WTC11 (cell line): ENCODE measurements at regions not wholly inside any gene's neighbourhood (a gene's known extent, or its start where the extent isn't known, plus 50 kb on each side); places are given as distances from the start of the nearest gene placed in this dataset.

Experiments used
- ATAC-seq: fragments of 200-7000 bp; cut with Tn5 transposase; 2 replicates; pipeline ENCODE4 v1.10.0; 2021; ENCODE audit warnings: mild to moderate bottlenecking, moderate library complexity
- CTCF ChIA-PET: fragments of 300-600 bp; sonication (Branson Sonifier 250); formaldehyde crosslinking; loops from one replicate; lab custom pipeline; 2021; ENCODE audit warnings: antibody characterized with exemption; lab: Charles Lee
- POLR2A ChIA-PET: fragments of 350-600 bp; sonication (Branson Sonifier 250); formaldehyde crosslinking; loops from one replicate; lab custom pipeline; 2021; ENCODE audit warnings: antibody characterized with exemption; lab: Charles Lee
- DNase-seq: peaks from one replicate; pipeline ENCODE4 v3.0.0; 2021; ENCODE audit warnings: low spot score
- H3K27ac Mint-ChIP-seq: 2 replicates; pipeline ENCODE4 v1.8.0; 2021; ENCODE audit warnings: mixed read lengths
- H3K27me3 Mint-ChIP-seq: 2 replicates; pipeline ENCODE4 v1.8.0; 2021; ENCODE audit warnings: low read depth, mild to moderate bottlenecking, moderate library complexity, mixed read lengths
- H3K36me3 Mint-ChIP-seq: 2 replicates; pipeline ENCODE4 v1.8.0; 2021; ENCODE audit warnings: mixed read lengths
- H3K4me1 Mint-ChIP-seq: 2 replicates; pipeline ENCODE4 v1.8.0; 2022; ENCODE audit warnings: mixed read lengths
- H3K4me3 Mint-ChIP-seq: 2 replicates; pipeline ENCODE4 v1.8.0; 2021; ENCODE audit warnings: mild to moderate bottlenecking, moderate library complexity, mixed read lengths
- H3K9me3 Mint-ChIP-seq: 2 replicates; pipeline ENCODE4 v1.8.0; 2021; ENCODE audit warnings: mixed read lengths
- ARID4B ChIP-seq: sonication (generic); formaldehyde crosslinking; IDR thresholded peaks from 2 replicates; pipeline ENCODE4 v1.8.0; 2023; ENCODE audit warnings: missing genetic modification reagents, mild to moderate bottlenecking, borderline replicate concordance
- ATF1 ChIP-seq: sonication (generic); formaldehyde crosslinking; IDR thresholded peaks from 2 replicates; pipeline ENCODE4 v1.8.1; 2023; ENCODE audit warnings: mild to moderate bottlenecking, moderate library complexity, missing genetic modification reagents
- CBFB ChIP-seq: sonication (generic); formaldehyde crosslinking; IDR thresholded peaks from 2 replicates; pipeline ENCODE4 v1.8.1; 2022; ENCODE audit warnings: mild to moderate bottlenecking, low read depth, missing genetic modification reagents
- CDX4 ChIP-seq: fragments of 250-450 bp; sonication (Bioruptor Pico); IDR thresholded peaks from 2 replicates; pipeline ENCODE4 v1.9.0; 2021; ENCODE audit warnings: moderate library complexity, mild to moderate bottlenecking, inconsistent platforms, borderline replicate concordance
- CREM ChIP-seq: sonication (generic); formaldehyde crosslinking; IDR thresholded peaks from 2 replicates; pipeline ENCODE4 v1.8.1; 2022; ENCODE audit warnings: mild to moderate bottlenecking, missing genetic modification reagents, moderate library complexity
- CTCF ChIP-seq: fragments of 200-600 bp; IDR thresholded peaks from 2 replicates; pipeline ENCODE4 v1.8.0; 2022; ENCODE audit warnings: antibody characterized with exemption
- E2F1 ChIP-seq: sonication (generic); formaldehyde crosslinking; IDR thresholded peaks from 2 replicates; pipeline ENCODE4 v1.8.0; 2022; ENCODE audit warnings: mild to moderate bottlenecking, missing genetic modification reagents
- ETV6 ChIP-seq: sonication (generic); formaldehyde crosslinking; IDR thresholded peaks from 2 replicates; pipeline ENCODE4 v1.8.1; 2022; ENCODE audit warnings: mild to moderate bottlenecking, missing genetic modification reagents
- FOXJ3 ChIP-seq: sonication (generic); formaldehyde crosslinking; IDR thresholded peaks from 2 replicates; pipeline ENCODE4 v1.9.0; 2021; ENCODE audit warnings: missing genetic modification reagents, mild to moderate bottlenecking, borderline replicate concordance
- IRF2 ChIP-seq: sonication (generic); formaldehyde crosslinking; IDR thresholded peaks from 2 replicates; pipeline ENCODE4 v1.8.0; 2022; ENCODE audit warnings: low read depth, missing genetic modification reagents, borderline replicate concordance
- MXD4 ChIP-seq: fragments of 250-450 bp; sonication (Bioruptor Pico); IDR thresholded peaks from 2 replicates; pipeline ENCODE4 v1.8.0; 2021; ENCODE audit warnings: mild to moderate bottlenecking, moderate library complexity, borderline replicate concordance
- OVOL2 ChIP-seq: fragments of 250-450 bp; sonication (Bioruptor Pico); IDR thresholded peaks from 2 replicates; pipeline ENCODE4 v1.9.0; 2021; ENCODE audit warnings: mild to moderate bottlenecking, borderline replicate concordance
- PREB ChIP-seq: sonication (generic); formaldehyde crosslinking; IDR thresholded peaks from 2 replicates; pipeline ENCODE4 v1.8.1; 2022; ENCODE audit warnings: mild to moderate bottlenecking, missing genetic modification reagents, moderate library complexity, borderline replicate concordance
- SOX15 ChIP-seq: fragments of 250-450 bp; sonication (Bioruptor Pico); IDR thresholded peaks from 2 replicates; pipeline ENCODE4 v1.9.0; 2021; ENCODE audit warnings: mild to moderate bottlenecking
- TEAD1 ChIP-seq: sonication (generic); formaldehyde crosslinking; IDR thresholded peaks from 2 replicates; pipeline ENCODE4 v1.8.0; 2022; ENCODE audit warnings: mild to moderate bottlenecking, missing genetic modification reagents
- ZNF396 ChIP-seq: fragments of 250-450 bp; sonication (Bioruptor Pico); IDR thresholded peaks from 2 replicates; pipeline ENCODE4 v1.8.0; 2021; ENCODE audit warnings: mild to moderate bottlenecking, moderate library complexity, borderline replicate concordance
- ZNF512 ChIP-seq: sonication (generic); formaldehyde crosslinking; IDR thresholded peaks from 2 replicates; pipeline ENCODE4 v1.8.1; 2022; ENCODE audit warnings: missing genetic modification reagents, borderline replicate concordance
- ZSCAN18 ChIP-seq: fragments of 250-450 bp; sonication (Bioruptor Pico); IDR thresholded peaks from 2 replicates; pipeline ENCODE4 v2.1.2; 2022; ENCODE audit warnings: mild to moderate bottlenecking, moderate library complexity

- TF ChIP-seq ATF1 (CRISPR knock-in tag) = no peak
- TF ChIP-seq OVOL2 = no peak
- no peak for TF ChIP-seq ZSCAN18
- TF ChIP-seq ARID4B (CRISPR knock-in tag) = no peak
- no peak for TF ChIP-seq CDX4 (CRISPR knock-in tag)
- TF ChIP-seq CTCF = no peak
Observed at GRCh38 chr5:38669361-38669880, 113.0 kb upstream of the LIFR start (continued).

GRCh38 chr5:38670066-38670465, 113.6 kb upstream of the LIFR start:
- ATAC-seq (no peak), DNase-seq (no peak)
- Mint-ChIP-seq H3K27ac (no peak overlapping the region), H3K27me3 (no peaks in the 10 kb centered on the region), H3K36me3 (no peaks in the 10 kb centered on the region), H3K4me3 (no peak overlapping the region), H3K9me3 (no peaks in the 10 kb centered on the region), H3K4me1 (no peaks in the 10 kb centered on the region)
- POLR2A ChIA-PET = no interaction called here
- TF ChIP-seq CBFB (CRISPR knock-in tag) = no peak
- TF ChIP-seq ZNF396 (CRISPR knock-in tag) = no peak
- no peak for TF ChIP-seq TEAD1 (CRISPR knock-in tag)
- TF ChIP-seq FOXJ3 (CRISPR knock-in tag) = no peak
- TF ChIP-seq CREM = no peak
- TF ChIP-seq CTCF = no peak
- TF ChIP-seq, all 79 proteins: peak for 0
- CTCF ChIA-PET = interaction anchor here (1.0 to 1.6 kb wide), 3 partner anchors 81 to 547 kb away, joined by 3 to 8 read pairs (median 3); no protein-coding TSS in a partner anchor

GRCh38 chr5:38670878-38671277, 114.4 kb upstream of the LIFR start:
- POLR2A ChIA-PET = no interaction called here
- Mint-ChIP-seq H3K27ac (no peak overlapping the region), H3K36me3 (no peaks in the 10 kb centered on the region), H3K4me1 (no peaks in the 10 kb centered on the region), H3K27me3 (no peaks in the 10 kb centered on the region), H3K9me3 (no peaks in the 10 kb centered on the region), H3K4me3 (no peak overlapping the region)
- ATAC-seq = no peak
- CTCF ChIA-PET = interaction anchor here (1.0 to 1.6 kb wide), 2 partner anchors 229 to 547 kb away, joined by 3 to 8 read pairs; no protein-coding TSS in a partner anchor
- no peak for DNase-seq
- no peak for TF ChIP-seq MXD4 (CRISPR knock-in tag)
- TF ChIP-seq ZNF512 (CRISPR knock-in tag) = no peak
- no peak for TF ChIP-seq ETV6 (CRISPR knock-in tag)
- no peak for TF ChIP-seq E2F1 (CRISPR knock-in tag)
- no peak for TF ChIP-seq PREB (CRISPR knock-in tag)
- TF ChIP-seq IRF2 (CRISPR knock-in tag) = no peak
- no peak for TF ChIP-seq SOX15
